Tibial artery (tissue), 4 donors: ENCODE measurements at regions not wholly inside any gene's neighbourhood (a gene's known extent, or its start where the extent isn't known, plus 50 kb on each side); places are given as distances from the start of the nearest gene placed in this dataset.

Source experiments
- DNase-seq, 2 donors: peaks; one replicate each; pipeline ENCODE4 v3.0.0-alpha.2; 2019
- H3K27ac ChIP-seq, 2 donors: fragments of 200-600 bp; sonication (generic) in 1 of 2; 1 replicate in 1 of 2; 2 replicates in 1 of 2; pipeline ENCODE4 v1.5.1; 2018 to 2019; ENCODE audit warnings: mild to moderate bottlenecking in 1 of 2
- H3K27me3 ChIP-seq, 2 donors: fragments of 200-600 bp; sonication (generic) in 1 of 2; one replicate each; pipeline versions ENCODE4 v1.5.1 to v1.6.0; 2016 to 2019
- H3K36me3 ChIP-seq, 3 donors: fragments of 200-600 bp; sonication (generic) in 2 of 3; one replicate each; pipeline ENCODE4 v1.5.1; 2016 to 2019; ENCODE audit warnings: mild to moderate bottlenecking in 2 of 3
- H3K4me1 ChIP-seq, 4 donors: fragments of 200-600 bp; sonication (generic) in 2 of 4; 1 replicate in 3 of 4; 2 replicates in 1 of 4; pipeline ENCODE4 v1.5.1; 2016 to 2019
- H3K4me3 ChIP-seq, 2 donors: fragments of 200-600 bp; sonication (generic) in 1 of 2; 1 replicate in 1 of 2; 2 replicates in 1 of 2; pipeline ENCODE4 v1.5.1; 2018 to 2019; ENCODE audit warnings: mild to moderate bottlenecking in 2 of 2
- H3K9me3 ChIP-seq, 3 donors: fragments of 200-600 bp; sonication (generic) in 1 of 3; one replicate each; pipeline ENCODE4 v1.5.1; 2016 to 2019
- intact Hi-C: fragments of 100-400 bp; cut with DNase I; formaldehyde crosslinking; loops from one replicate; pipeline ENCODE4 v1.15.0; 2023; ENCODE audit warnings: low total_unique reads
- TF ChIP-seq, protein P1 (sequence below), 2 experiments: fragments of 200-600 bp in 1 of 2; fragments of 450-650 bp in 1 of 2; IDR thresholded peaks; one replicate each; pipeline ENCODE4 v1.5.1; 2017 to 2019; ENCODE audit warnings: antibody characterized with exemption in 2 of 2, mild to moderate bottlenecking in 1 of 2, moderate library complexity in 1 of 2

DNA sequence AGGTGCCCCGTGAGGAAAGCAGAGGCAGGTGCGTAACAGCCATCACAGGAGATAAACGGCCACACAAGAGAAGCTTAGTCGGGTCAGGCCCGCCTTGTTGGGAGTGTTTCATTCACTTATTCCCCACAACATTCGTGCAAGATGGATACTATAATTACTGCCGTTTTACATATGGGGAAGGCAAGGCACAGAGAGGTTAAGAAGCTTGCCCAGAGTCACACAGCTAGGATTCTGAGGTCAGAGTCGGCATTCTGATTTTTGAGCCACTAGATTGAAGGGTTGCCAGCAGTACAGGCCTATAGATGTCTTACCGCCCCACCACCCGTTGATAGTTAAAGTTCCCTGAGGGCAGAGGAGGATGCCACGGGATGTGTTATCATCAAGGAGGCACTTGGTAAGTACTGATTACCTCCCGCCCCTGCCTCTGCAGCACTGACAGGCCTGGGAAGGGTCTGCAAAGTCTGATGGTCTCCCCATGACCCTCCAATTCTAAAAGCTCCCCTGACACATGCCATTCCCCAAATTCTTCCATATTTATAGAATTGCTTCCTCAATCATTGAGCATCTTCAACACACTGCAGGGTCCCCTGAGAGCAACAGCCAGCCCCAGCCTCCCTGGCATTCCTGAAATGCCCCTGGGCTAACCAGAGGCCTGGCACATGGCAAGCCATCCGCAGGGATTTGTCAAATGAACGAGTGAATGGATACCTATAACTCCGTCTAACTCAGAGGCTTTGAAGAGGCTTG, 74.7 kb upstream of the CLDN14 start:
- TF ChIP-seq, protein P1, sequence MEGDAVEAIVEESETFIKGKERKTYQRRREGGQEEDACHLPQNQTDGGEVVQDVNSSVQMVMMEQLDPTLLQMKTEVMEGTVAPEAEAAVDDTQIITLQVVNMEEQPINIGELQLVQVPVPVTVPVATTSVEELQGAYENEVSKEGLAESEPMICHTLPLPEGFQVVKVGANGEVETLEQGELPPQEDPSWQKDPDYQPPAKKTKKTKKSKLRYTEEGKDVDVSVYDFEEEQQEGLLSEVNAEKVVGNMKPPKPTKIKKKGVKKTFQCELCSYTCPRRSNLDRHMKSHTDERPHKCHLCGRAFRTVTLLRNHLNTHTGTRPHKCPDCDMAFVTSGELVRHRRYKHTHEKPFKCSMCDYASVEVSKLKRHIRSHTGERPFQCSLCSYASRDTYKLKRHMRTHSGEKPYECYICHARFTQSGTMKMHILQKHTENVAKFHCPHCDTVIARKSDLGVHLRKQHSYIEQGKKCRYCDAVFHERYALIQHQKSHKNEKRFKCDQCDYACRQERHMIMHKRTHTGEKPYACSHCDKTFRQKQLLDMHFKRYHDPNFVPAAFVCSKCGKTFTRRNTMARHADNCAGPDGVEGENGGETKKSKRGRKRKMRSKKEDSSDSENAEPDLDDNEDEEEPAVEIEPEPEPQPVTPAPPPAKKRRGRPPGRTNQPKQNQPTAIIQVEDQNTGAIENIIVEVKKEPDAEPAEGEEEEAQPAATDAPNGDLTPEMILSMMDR (IDR thresholded peaks at IDR 0.05): no peak
- peaks cover 0 to 28% of the 10 kb centered on the region in 2 donors for H3K27me3 ChIP-seq
- peaks cover 0 to 5% (median 0%) of the 10 kb centered on the region in 3 donors for H3K9me3 ChIP-seq
- peak in 1 of 2 donors; percentile 46 for DNase-seq
- H3K36me3 ChIP-seq: no peaks in the 10 kb centered on the region
- H3K27ac ChIP-seq: no peak overlapping the region
- intact Hi-C loops: no loop called here
- H3K4me3 ChIP-seq: no peak overlapping the region
- H3K4me1 ChIP-seq: peaks cover 0 to 22% (median 5%) of the 10 kb centered on the region in 4 donors

- intact Hi-C loops: no loop called here
- TF ChIP-seq, protein P1 (IDR thresholded peaks at IDR 0.05): no peak
- Histone ChIP-seq H3K27me3 (peaks cover 0 to 25% of the 10 kb centered on the region in 2 donors), H3K36me3 (no peaks in the 10 kb centered on the region), H3K4me3 (no peak overlapping the region), H3K27ac (no peak overlapping the region), H3K4me1 (peaks cover 0 to 21% (median 5%) of the 10 kb centered on the region in 4 donors), H3K9me3 (peaks cover 0 to 5% (median 0%) of the 10 kb centered on the region in 3 donors)
- DNase-seq: peak in 1 of 2 donors; percentile 31
Measured at GRCh38 chr21:36555199-36555800, 75.4 kb upstream of the CLDN14 start.

- Histone ChIP-seq H3K4me3 (no peak overlapping the region), H3K9me3 (peaks cover 0 to 5% (median 0%) of the 10 kb centered on the region in 3 donors), H3K27me3 (peaks cover 0 to 13% of the 10 kb centered on the region in 2 donors), H3K4me1 (peaks cover 0 to 1% (median 0%) of the 10 kb centered on the region in 4 donors), H3K36me3 (no peaks in the 10 kb centered on the region), H3K27ac (no peak overlapping the region)
- TF ChIP-seq, protein P1 (IDR thresholded peaks at IDR 0.05): no peak
- intact Hi-C loops: no loop called here
- DNase-seq: no peak
Measured at GRCh38 chr21:36557316-36557715, 77.4 kb upstream of the CLDN14 start.

DNA sequence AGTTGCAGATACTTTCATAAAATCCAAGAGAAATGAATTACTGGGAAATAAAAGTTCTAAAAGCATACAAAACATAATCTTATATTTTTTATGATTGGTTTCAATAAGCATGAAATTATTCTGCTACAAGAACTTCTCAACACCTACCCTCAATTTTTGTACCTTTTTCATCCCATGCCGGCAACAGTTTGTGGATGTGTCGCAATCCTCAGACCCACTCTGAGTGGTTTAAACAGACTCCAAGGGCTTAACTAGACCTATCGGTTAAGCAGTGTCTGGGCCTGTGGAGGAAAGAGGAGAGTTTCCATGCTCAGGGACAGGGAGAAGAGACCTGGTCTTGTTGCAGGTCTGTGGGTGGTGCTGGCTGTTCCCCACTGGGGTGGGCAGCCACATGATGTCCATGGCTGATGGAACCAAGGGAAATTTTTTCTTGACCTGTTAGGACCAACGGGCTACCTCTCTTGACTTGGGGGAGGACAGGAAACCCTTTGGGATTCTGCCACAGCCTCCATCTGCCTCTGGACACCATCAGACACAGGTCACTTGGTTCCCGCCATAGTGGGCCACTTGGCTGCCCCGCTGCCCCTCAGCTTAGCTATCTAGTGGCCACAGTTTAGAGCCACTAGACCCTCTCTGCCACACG, 81.1 kb upstream of the CLDN14 start:
- TF ChIP-seq, protein P1 (IDR thresholded peaks at IDR 0.05): no peak

GRCh38 chr21:36563341-36563926, 83.5 kb upstream of the CLDN14 start:
- intact Hi-C loops: no loop called here
- Histone ChIP-seq H3K27me3 (peaks cover 0 to 22% of the 10 kb centered on the region in 2 donors), H3K4me3 (no peak overlapping the region)

More for the DNA sequence above, 81.1 kb upstream of the CLDN14 start:
- DNase-seq: peak in 1 of 2 donors; percentile 9
- H3K27me3 ChIP-seq: peaks cover 0 to 12% of the 10 kb centered on the region in 2 donors
- no peak overlapping the region for H3K4me3 ChIP-seq
- peaks cover 0 to 5% (median 0%) of the 10 kb centered on the region in 3 donors for H3K9me3 ChIP-seq
- no peak overlapping the region for H3K27ac ChIP-seq
- no peaks in the 10 kb centered on the region for H3K36me3 ChIP-seq
- intact Hi-C loops: no loop called here
- H3K4me1 ChIP-seq: no peaks in the 10 kb centered on the region

More at GRCh38 chr21:36563341-36563926, 83.5 kb upstream of the CLDN14 start:
- H3K4me1 ChIP-seq: no peaks in the 10 kb centered on the region
- TF ChIP-seq, protein P1 (IDR thresholded peaks at IDR 0.05): no peak
- H3K36me3 ChIP-seq: no peaks in the 10 kb centered on the region
- H3K27ac ChIP-seq: no peak overlapping the region
- peak in 1 of 2 donors; percentile 3 for DNase-seq
- H3K9me3 ChIP-seq: no peaks in the 10 kb centered on the region
